ENCODE measurements at regions not wholly inside any gene's neighbourhood (a gene's known extent, or its start where the extent isn't known, plus 50 kb on each side); places are given as distances from the start of the nearest gene placed in this dataset.

DNA sequence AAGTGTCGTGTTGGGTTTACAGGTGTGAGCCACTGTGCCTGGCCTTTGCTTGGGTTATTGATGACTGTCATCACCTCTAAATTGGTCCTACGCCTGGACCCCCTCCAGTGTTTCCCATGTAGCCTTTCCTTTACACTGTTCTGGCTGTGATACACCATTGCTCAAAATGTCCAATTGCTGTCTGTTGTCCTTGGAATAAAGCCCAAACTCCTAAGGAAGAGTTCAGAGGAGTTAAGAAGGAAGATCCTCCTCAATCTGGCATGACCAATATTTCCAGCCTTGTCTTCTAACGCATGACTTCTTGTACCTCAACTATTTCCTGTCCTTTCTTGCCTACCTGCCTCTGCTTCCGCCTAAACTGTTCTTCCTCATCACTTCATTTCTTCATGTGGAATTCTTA is 113.1 kb downstream of the POLR2M start:
- H3K4me3 ChIP-seq (ENCODE audit: low read depth in 1 of 2, low read length in 2 of 2): no peak overlapping the region
- no peaks in the 10 kb centered on the region for H4K20me1 ChIP-seq (ENCODE audit: insufficient read depth, low read length)
- H3K9ac ChIP-seq (ENCODE audit: low read depth, low read length): no peak overlapping the region
- ATAC-seq (ENCODE audit: insufficient read depth, low read depth): no peak
- no peaks in the 10 kb centered on the region for H3K9me3 ChIP-seq (ENCODE audit: insufficient read depth, low read length, severe bottlenecking)
- H3K27me3 ChIP-seq (ENCODE audit: insufficient read depth, low read length, poor library complexity): peaks cover 8% of the 10 kb centered on the region
- no peak overlapping the region for H3K27ac ChIP-seq (ENCODE audit: low read length)
- H2AFZ ChIP-seq (ENCODE audit: low read depth, low read length): no peak overlapping the region
- no peak overlapping the region for H3K4me2 ChIP-seq (ENCODE audit: insufficient read depth, low read length)
- DNase-seq: no peak
- no peaks in the 10 kb centered on the region for H3K79me2 ChIP-seq (ENCODE audit: insufficient read depth, low read length)
- no peaks in the 10 kb centered on the region for H3K4me1 ChIP-seq (ENCODE audit: insufficient read depth, low read length)
- TF ChIP-seq, protein P1, sequence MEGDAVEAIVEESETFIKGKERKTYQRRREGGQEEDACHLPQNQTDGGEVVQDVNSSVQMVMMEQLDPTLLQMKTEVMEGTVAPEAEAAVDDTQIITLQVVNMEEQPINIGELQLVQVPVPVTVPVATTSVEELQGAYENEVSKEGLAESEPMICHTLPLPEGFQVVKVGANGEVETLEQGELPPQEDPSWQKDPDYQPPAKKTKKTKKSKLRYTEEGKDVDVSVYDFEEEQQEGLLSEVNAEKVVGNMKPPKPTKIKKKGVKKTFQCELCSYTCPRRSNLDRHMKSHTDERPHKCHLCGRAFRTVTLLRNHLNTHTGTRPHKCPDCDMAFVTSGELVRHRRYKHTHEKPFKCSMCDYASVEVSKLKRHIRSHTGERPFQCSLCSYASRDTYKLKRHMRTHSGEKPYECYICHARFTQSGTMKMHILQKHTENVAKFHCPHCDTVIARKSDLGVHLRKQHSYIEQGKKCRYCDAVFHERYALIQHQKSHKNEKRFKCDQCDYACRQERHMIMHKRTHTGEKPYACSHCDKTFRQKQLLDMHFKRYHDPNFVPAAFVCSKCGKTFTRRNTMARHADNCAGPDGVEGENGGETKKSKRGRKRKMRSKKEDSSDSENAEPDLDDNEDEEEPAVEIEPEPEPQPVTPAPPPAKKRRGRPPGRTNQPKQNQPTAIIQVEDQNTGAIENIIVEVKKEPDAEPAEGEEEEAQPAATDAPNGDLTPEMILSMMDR (IDR thresholded peaks at IDR 0.05; ENCODE audit: borderline replicate concordance, extremely low read depth, low read length, poor library complexity, severe bottlenecking): no peak
- no peak for TF ChIP-seq EZH2 (IDR thresholded peaks at IDR 0.05; ENCODE audit: borderline replicate concordance, low read depth, low read length, severe bottlenecking)
- H3K36me3 ChIP-seq (ENCODE audit: insufficient read depth, low read length): no peaks in the 10 kb centered on the region

DNA sequence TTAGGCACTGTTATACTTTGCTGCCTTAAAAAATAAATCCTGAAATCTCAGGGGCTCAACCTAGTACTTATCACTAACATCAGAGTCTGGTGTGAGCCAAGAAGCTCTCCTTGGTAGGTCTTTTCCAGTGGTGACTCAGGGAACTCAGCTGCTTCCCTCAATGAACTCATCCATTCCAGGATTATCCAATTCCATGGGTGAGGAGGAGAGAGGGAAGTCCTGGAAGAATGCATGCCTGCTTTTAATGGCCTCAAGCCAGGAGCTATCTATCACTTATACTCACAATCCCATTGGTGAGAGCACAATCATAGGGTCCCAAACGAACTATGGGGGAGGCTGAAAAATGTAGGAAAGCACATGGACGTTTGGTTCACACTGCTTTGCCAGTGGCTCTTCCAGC is 113.6 kb downstream of the POLR2M start:
- ATAC-seq (ENCODE audit: insufficient read depth, low read depth) (no peak), DNase-seq (no peak)
- Histone ChIP-seq H3K9ac (ENCODE audit: low read depth, low read length) (no peak overlapping the region), H3K27ac (ENCODE audit: low read length) (no peak overlapping the region), H4K20me1 (ENCODE audit: insufficient read depth, low read length) (no peaks in the 10 kb centered on the region), H3K79me2 (ENCODE audit: insufficient read depth, low read length) (no peaks in the 10 kb centered on the region), H3K4me3 (ENCODE audit: low read depth in 1 of 2, low read length in 2 of 2) (no peak overlapping the region), H3K9me3 (ENCODE audit: insufficient read depth, low read length, severe bottlenecking) (no peaks in the 10 kb centered on the region), H2AFZ (ENCODE audit: low read depth, low read length) (no peak overlapping the region), H3K27me3 (ENCODE audit: insufficient read depth, low read length, poor library complexity) (peaks cover 8% of the 10 kb centered on the region), H3K4me1 (ENCODE audit: insufficient read depth, low read length) (no peaks in the 10 kb centered on the region), H3K36me3 (ENCODE audit: insufficient read depth, low read length) (no peaks in the 10 kb centered on the region), H3K4me2 (ENCODE audit: insufficient read depth, low read length) (no peak overlapping the region)
- no peak for TF ChIP-seq EZH2 (IDR thresholded peaks at IDR 0.05; ENCODE audit: borderline replicate concordance, low read depth, low read length, severe bottlenecking)
- TF ChIP-seq, protein P1 (IDR thresholded peaks at IDR 0.05; ENCODE audit: borderline replicate concordance, extremely low read depth, low read length, poor library complexity, severe bottlenecking): no peak

DNA sequence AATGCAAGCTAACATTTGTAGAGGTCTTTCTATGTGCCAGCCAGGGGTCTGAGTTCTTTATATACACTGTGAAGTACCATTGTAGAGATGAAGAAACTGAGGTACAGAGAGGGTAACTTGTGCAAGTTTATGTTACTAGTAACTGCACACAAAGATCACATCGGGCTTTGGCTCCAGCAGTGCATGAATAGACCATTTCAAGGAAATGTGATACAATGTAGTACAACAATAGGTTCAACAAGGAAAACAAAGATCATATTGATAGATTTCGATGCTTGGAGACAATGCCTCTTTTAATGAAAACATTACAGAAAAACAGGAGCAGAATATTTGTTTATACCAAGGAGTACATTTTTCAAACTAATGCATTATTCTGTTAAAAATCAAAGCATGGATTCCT is 115.3 kb downstream of the POLR2M start:
- Histone ChIP-seq H3K4me1 (ENCODE audit: insufficient read depth, low read length) (no peaks in the 10 kb centered on the region), H3K9me3 (ENCODE audit: insufficient read depth, low read length, severe bottlenecking) (no peaks in the 10 kb centered on the region), H3K9ac (ENCODE audit: low read depth, low read length) (no peak overlapping the region), H3K4me2 (ENCODE audit: insufficient read depth, low read length) (no peak overlapping the region), H3K27me3 (ENCODE audit: insufficient read depth, low read length, poor library complexity) (peaks cover 8% of the 10 kb centered on the region), H3K27ac (ENCODE audit: low read length) (no peak overlapping the region), H3K79me2 (ENCODE audit: insufficient read depth, low read length) (no peaks in the 10 kb centered on the region), H3K4me3 (ENCODE audit: low read depth in 1 of 2, low read length in 2 of 2) (no peak overlapping the region), H2AFZ (ENCODE audit: low read depth, low read length) (no peak overlapping the region), H3K36me3 (ENCODE audit: insufficient read depth, low read length) (no peaks in the 10 kb centered on the region), H4K20me1 (ENCODE audit: insufficient read depth, low read length) (no peaks in the 10 kb centered on the region)
- DNase-seq (no peak), ATAC-seq (ENCODE audit: insufficient read depth, low read depth) (no peak)
- TF ChIP-seq, protein P1 (IDR thresholded peaks at IDR 0.05; ENCODE audit: borderline replicate concordance, extremely low read depth, low read length, poor library complexity, severe bottlenecking): no peak
- no peak for TF ChIP-seq EZH2 (IDR thresholded peaks at IDR 0.05; ENCODE audit: borderline replicate concordance, low read depth, low read length, severe bottlenecking)

DNA sequence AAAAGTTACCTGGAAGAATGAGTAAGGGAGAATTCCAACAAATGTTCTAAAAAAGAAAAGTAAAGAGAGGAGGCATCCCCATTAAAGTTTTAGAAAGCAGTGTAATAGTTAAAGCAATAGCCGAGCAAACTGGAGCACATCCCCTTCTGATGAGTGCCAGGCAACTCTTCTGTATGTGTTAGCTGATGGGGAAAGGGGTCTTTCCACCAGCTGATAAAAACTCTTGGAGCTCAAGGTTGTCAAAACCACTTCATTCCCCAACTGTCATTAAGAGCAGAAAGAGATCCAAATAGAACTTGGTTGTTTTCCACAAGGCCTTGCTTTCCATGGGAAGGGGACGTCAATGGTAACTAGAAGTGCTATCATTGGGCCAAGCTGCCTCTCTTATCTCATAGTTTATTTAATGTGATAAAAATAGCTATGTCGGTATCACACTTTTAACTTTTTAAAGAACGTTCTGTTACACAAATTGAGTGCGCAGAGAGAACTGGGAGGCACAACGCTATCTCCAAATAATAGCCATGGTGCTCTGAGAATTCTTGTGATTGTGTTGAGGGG is 116.9 kb downstream of the POLR2M start:
- H3K79me2 ChIP-seq (ENCODE audit: insufficient read depth, low read length): no peaks in the 10 kb centered on the region
- H3K36me3 ChIP-seq (ENCODE audit: insufficient read depth, low read length): no peaks in the 10 kb centered on the region
- H2AFZ ChIP-seq (ENCODE audit: low read depth, low read length): no peak overlapping the region
- no peaks in the 10 kb centered on the region for H4K20me1 ChIP-seq (ENCODE audit: insufficient read depth, low read length)
- no peak overlapping the region for H3K4me3 ChIP-seq (ENCODE audit: low read depth in 1 of 2, low read length in 2 of 2)
- no peak overlapping the region for H3K9ac ChIP-seq (ENCODE audit: low read depth, low read length)
- H3K4me2 ChIP-seq (ENCODE audit: insufficient read depth, low read length): no peak overlapping the region
- H3K4me1 ChIP-seq (ENCODE audit: insufficient read depth, low read length): no peaks in the 10 kb centered on the region
- peaks cover 8% of the 10 kb centered on the region for H3K27me3 ChIP-seq (ENCODE audit: insufficient read depth, low read length, poor library complexity)
- TF ChIP-seq, protein P1 (IDR thresholded peaks at IDR 0.05; ENCODE audit: borderline replicate concordance, extremely low read depth, low read length, poor library complexity, severe bottlenecking): no peak
- no peak overlapping the region for H3K27ac ChIP-seq (ENCODE audit: low read length)
- H3K9me3 ChIP-seq (ENCODE audit: insufficient read depth, low read length, severe bottlenecking): no peaks in the 10 kb centered on the region
- ATAC-seq (ENCODE audit: insufficient read depth, low read depth) (no peak), DNase-seq (no peak)
